GM12892 (cell line): ENCODE measurements at regions not wholly inside any gene's neighbourhood (a gene's known extent, or its start where the extent isn't known, plus 50 kb on each side); places are given as distances from the start of the nearest gene placed in this dataset.

Source experiments
- POLR2A ChIP-seq: IDR thresholded peaks from 2 replicates; pipeline ENCODE4 v1.6.1; 2011; ENCODE audit warnings: low read depth, low read length, control low read depth
- TAF1 ChIP-seq: IDR thresholded peaks from 2 replicates; pipeline ENCODE4 v1.6.1; 2011; ENCODE audit warnings: low read depth, mild to moderate bottlenecking, control low read depth, low read length, borderline replicate concordance

DNA sequence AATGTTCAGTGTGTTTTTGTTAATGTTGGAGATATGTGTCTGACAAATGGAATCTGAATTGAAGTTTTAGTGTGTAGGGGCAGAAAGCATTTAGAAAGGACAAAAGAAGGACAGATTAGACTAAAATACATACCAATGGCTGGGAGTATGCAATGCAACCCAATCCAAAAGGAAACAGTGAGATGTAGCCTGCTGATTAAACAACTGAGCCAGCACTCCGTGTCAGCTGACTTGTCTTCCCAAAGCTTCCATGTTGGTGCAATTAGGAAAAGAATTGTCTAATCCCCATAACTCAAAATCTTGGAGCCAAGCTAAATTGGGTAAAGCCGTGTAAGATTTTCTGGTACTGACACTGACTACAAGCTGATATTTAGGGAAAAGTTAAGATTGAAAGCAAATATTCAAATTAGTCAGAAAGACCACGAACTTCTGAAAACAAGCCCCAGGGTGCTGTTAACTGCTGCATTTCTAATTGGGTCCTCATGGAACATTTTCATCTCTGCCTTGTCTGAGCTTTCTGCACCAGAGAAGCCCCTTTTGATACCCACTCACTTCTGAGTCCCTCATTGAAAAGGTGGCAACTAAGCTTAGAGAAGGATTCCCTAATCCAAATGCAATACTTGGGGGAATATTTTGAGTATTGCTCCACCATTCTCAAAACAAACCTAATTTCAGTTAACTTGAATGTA, 109.1 kb downstream of the DAD1 start:
- no peak for TF ChIP-seq TAF1
- no peak for TF ChIP-seq POLR2A
